ENCODE measurements at regions not wholly inside any gene's neighbourhood (a gene's known extent, or its start where the extent isn't known, plus 50 kb on each side); places are given as distances from the start of the nearest gene placed in this dataset.
"Not testable (repeated sequence)": the region's sequence is repeated elsewhere in the genome, so short reads cannot be mapped to it uniquely, and the experiment has no call there.

GRCh38 chr2:132332345-132333033 lies 84.1 kb upstream of the GPR39 start:
- 73 to 83% (median 79%) methylated on average over 25 to 28 of the region's 28 CpGs for WGBS, 5 donors
- H3K4me3 ChIP-seq; DNase-seq; H3K27me3 ChIP-seq (replicated peaks in 1 of 7); H3K9me3 ChIP-seq; H3K27ac ChIP-seq; intact Hi-C loops (cut with DNase I; ENCODE audit: low total_unique reads); H3K36me3 ChIP-seq; H3K4me1 ChIP-seq: not testable (repeated sequence)

GRCh38 chr2:132337135-132337534 lies 79.5 kb upstream of the GPR39 start:
- H3K4me3 ChIP-seq; intact Hi-C loops (cut with DNase I; ENCODE audit: low total_unique reads); DNase-seq; H3K36me3 ChIP-seq; H3K9me3 ChIP-seq; H3K27ac ChIP-seq; H3K27me3 ChIP-seq (replicated peaks in 1 of 7); H3K4me1 ChIP-seq: not testable (repeated sequence)
- WGBS, 5 donors: 80 to 94% (median 88%) methylated on average over 9 to 11 of the region's 13 CpGs

GRCh38 chr2:132337844-132338243 lies 78.8 kb upstream of the GPR39 start:
- H3K9me3 ChIP-seq; DNase-seq; H3K27me3 ChIP-seq (replicated peaks in 1 of 7); H3K4me3 ChIP-seq; H3K4me1 ChIP-seq; H3K27ac ChIP-seq; H3K36me3 ChIP-seq; intact Hi-C loops (cut with DNase I; ENCODE audit: low total_unique reads): not testable (repeated sequence)
- 17 to 75% (median 54%) methylated on average over 1 to 4 of the region's 5 CpGs for WGBS, 5 donors

GRCh38 chr2:132347041-132347780 lies 69.4 kb upstream of the GPR39 start:
- Histone ChIP-seq H3K4me3 (peak overlapping the region in 7 of 8 donors; percentile 12 to 57 (median 24)), H3K27ac (peak overlapping the region in 7 of 8 donors; percentile 51 to 74 (median 67))
- H3K9me3 ChIP-seq; H3K4me1 ChIP-seq; H3K27me3 ChIP-seq (replicated peaks in 1 of 7); intact Hi-C loops (cut with DNase I; ENCODE audit: low total_unique reads); H3K36me3 ChIP-seq: not testable (repeated sequence)
- WGBS, 5 donors: 25 to 30% (median 29%) methylated on average over 30 to 34 of the region's 34 CpGs
- DNase-seq: peak; percentile 79
- peak in 2 of 3 donors; percentile 53 to 59 for TF ChIP-seq POLR2AphosphoS5 (IDR thresholded peaks at IDR 0.05)

DNA sequence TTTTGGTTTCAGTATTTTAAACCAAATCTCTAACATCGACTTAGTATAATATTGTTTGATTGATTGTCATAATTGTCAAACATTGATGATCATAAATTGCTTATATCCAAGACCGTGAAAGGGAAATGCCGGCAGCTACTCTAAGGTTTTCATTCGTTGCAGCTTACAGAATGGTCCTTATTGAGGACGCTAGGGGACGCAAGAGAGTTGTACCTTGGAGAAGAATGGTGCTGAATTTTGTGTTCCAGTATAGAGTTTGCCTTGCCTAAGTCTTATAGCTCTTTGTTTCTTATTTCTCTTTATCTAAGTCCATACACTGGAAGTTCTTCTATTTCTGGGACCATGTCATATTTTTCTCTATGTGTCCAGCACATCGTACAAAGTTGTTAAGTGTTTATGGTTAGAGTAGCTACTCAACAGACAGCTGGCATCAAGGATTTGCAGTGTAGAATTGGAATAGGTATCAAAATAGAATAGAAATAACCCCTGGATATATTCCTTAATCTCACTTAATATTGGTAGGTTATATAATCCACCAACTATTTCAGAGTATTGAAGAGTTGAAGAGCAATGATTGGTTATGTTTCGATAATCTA lies 67.4 kb upstream of the GPR39 start:
- H3K27ac ChIP-seq; H3K4me3 ChIP-seq; H3K9me3 ChIP-seq; intact Hi-C loops (cut with DNase I; ENCODE audit: low total_unique reads); H3K36me3 ChIP-seq; DNase-seq: not testable (repeated sequence)
- H3K4me1 ChIP-seq: peaks cover 0 to 12% (median 4%) of the 10 kb centered on the region in 6 donors
- TF ChIP-seq, protein P1, sequence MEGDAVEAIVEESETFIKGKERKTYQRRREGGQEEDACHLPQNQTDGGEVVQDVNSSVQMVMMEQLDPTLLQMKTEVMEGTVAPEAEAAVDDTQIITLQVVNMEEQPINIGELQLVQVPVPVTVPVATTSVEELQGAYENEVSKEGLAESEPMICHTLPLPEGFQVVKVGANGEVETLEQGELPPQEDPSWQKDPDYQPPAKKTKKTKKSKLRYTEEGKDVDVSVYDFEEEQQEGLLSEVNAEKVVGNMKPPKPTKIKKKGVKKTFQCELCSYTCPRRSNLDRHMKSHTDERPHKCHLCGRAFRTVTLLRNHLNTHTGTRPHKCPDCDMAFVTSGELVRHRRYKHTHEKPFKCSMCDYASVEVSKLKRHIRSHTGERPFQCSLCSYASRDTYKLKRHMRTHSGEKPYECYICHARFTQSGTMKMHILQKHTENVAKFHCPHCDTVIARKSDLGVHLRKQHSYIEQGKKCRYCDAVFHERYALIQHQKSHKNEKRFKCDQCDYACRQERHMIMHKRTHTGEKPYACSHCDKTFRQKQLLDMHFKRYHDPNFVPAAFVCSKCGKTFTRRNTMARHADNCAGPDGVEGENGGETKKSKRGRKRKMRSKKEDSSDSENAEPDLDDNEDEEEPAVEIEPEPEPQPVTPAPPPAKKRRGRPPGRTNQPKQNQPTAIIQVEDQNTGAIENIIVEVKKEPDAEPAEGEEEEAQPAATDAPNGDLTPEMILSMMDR (IDR thresholded peaks at IDR 0.05 in 8 of 11, conservative IDR thresholded peaks at IDR 0.05 in 3 of 11): peak in 9 of 11 experiments; percentile 15 to 54 (median 40)
- H3K27me3 ChIP-seq (replicated peaks in 1 of 7): peaks cover 0 to 21% (median 6%) of the 10 kb centered on the region in 7 donors
- WGBS, 5 donors: 21 to 24% (median 21%) methylated on average over 8 of the region's 8 CpGs

DNA sequence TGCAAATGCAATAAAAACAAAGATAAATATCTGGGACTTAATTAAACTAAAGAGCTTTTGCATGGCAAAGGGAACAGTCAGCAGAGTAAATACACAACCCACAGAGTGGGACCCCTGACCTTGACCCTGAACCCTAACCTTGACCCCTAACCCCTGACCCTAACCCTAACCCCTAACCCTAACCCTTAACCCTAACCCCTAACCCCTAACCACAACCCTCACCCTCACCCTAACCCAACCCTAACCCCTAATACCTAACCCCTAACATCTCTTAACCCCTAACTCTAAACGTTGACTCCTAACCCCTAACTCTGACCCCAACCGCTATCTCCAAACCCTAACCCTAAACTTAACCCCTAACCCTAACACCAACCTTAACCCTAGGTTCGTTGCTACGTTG lies 64.9 kb upstream of the GPR39 start:
- intact Hi-C loops (cut with DNase I; ENCODE audit: low total_unique reads); H3K9me3 ChIP-seq; H3K36me3 ChIP-seq; H3K4me3 ChIP-seq; DNase-seq; H3K27ac ChIP-seq: not testable (repeated sequence)
- WGBS, 5 donors: 65 to 75% (median 69%) methylated on average over 4 of the region's 4 CpGs
- Histone ChIP-seq H3K27me3 (replicated peaks in 1 of 7) (peaks cover 0 to 21% (median 6%) of the 10 kb centered on the region in 7 donors), H3K4me1 (peaks cover 0 to 12% (median 4%) of the 10 kb centered on the region in 6 donors)

DNA sequence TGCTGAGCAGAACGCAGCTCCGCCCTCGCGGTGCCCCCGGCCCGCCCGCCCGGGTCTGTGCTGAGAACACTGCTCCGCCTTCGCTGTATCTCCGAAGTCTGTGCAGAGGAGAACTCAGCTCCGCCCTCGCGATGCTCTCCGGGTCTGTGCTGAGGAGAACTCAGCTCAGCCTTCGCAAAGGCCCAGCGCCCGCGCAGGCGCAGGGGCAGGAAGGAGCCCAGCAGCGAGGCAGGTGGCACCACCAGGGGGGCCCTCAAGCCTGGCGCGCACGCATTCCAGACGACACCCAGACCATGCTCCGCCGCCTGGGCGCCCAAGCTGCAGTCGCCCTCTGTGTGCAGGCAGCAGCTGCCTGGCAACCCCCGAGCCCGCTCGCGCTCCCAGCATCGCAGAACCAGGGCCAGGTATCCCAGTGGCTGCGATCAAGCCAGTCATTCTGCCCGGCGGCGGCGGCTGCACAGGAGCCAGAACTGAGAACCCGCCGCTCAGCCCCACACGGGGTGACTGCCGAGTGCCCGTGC lies 64.1 kb upstream of the GPR39 start:
- intact Hi-C loops (cut with DNase I; ENCODE audit: low total_unique reads); H3K36me3 ChIP-seq; H3K27ac ChIP-seq; DNase-seq; H3K9me3 ChIP-seq: not testable (repeated sequence)
- Histone ChIP-seq H3K27me3 (replicated peaks in 1 of 7) (peaks cover 0 to 21% (median 6%) of the 10 kb centered on the region in 7 donors), H3K4me1 (peaks cover 0 to 12% (median 4%) of the 10 kb centered on the region in 6 donors), H3K4me3 (peak overlapping the region in 6 of 8 donors; percentile 31 to 66 (median 38))
- 3 to 11% (median 6%) methylated on average over 10 to 44 of the region's 44 CpGs for WGBS, 5 donors

GRCh38 chr2:132353380-132353779 lies 63.2 kb upstream of the GPR39 start:
- intact Hi-C loops (cut with DNase I; ENCODE audit: low total_unique reads); H3K9me3 ChIP-seq; H3K36me3 ChIP-seq; DNase-seq; H3K27ac ChIP-seq: not testable (repeated sequence)
- H3K27me3 ChIP-seq (replicated peaks in 1 of 7): peaks cover 0 to 21% (median 6%) of the 10 kb centered on the region in 7 donors
- peak overlapping the region; percentile 18 to 66 (median 34) for H3K4me3 ChIP-seq
- 0 to 2% (median 1%) methylated on average over 12 to 32 of the region's 32 CpGs for WGBS, 5 donors
- H3K4me1 ChIP-seq: peaks cover 0 to 12% (median 4%) of the 10 kb centered on the region in 6 donors

DNA sequence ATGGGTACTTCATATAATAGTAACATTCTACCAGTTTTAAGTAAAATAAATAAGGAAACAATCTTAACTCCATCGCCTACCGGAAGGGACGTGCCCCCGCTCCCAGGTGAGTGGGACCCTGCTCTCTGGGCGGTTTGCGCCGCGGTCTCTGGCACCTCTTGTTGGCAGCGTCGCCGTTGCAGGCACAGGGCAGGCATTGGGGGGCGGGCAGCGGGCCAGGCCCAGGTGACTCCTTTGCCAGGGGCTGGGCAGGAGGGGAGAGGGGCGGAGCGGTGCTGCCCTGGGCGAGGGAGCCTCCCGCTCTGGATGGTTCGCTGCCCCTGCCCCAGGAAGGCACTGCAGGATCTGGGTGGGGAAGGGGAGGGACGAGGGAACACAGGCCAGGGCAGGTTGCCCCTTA lies 55.6 kb upstream of the GPR39 start:
- H3K27me3 ChIP-seq (replicated peaks in 1 of 7); intact Hi-C loops (cut with DNase I; ENCODE audit: low total_unique reads); H3K4me3 ChIP-seq; H3K36me3 ChIP-seq; H3K27ac ChIP-seq; H3K4me1 ChIP-seq: not testable (repeated sequence)
- peak; percentile 83 for DNase-seq
- H3K9me3 ChIP-seq: peaks cover 0 to 34% (median 13%) of the 10 kb centered on the region in 8 donors
- WGBS, 5 donors: 78 to 84% (median 81%) methylated on average over 19 of the region's 19 CpGs

Data from spleen (tissue), 11 donors.